ENCODE measurements at regions not wholly inside any gene's neighbourhood (a gene's known extent, or its start where the extent isn't known, plus 50 kb on each side); places are given as distances from the start of the nearest gene placed in this dataset.

DNA sequence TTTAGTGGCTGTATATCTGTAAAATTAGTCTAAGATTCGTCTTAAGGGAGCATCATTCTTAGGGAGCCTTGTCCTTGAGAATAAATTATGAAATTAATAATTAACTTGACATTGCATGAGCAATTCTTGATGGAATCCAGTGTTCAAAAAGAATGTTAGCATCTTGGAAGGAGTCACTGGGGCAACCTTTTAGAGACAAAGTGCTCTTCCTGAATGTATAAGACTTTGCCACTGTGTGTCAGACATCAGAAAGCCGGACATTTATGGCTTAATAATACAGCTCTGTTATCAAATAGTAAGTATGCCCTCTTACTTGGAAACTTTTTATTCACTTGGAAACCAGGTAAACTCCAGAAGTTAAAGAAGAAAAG is 83.3 kb downstream of the CCER1 start:
- TF ChIP-seq, protein P1, sequence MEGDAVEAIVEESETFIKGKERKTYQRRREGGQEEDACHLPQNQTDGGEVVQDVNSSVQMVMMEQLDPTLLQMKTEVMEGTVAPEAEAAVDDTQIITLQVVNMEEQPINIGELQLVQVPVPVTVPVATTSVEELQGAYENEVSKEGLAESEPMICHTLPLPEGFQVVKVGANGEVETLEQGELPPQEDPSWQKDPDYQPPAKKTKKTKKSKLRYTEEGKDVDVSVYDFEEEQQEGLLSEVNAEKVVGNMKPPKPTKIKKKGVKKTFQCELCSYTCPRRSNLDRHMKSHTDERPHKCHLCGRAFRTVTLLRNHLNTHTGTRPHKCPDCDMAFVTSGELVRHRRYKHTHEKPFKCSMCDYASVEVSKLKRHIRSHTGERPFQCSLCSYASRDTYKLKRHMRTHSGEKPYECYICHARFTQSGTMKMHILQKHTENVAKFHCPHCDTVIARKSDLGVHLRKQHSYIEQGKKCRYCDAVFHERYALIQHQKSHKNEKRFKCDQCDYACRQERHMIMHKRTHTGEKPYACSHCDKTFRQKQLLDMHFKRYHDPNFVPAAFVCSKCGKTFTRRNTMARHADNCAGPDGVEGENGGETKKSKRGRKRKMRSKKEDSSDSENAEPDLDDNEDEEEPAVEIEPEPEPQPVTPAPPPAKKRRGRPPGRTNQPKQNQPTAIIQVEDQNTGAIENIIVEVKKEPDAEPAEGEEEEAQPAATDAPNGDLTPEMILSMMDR (IDR thresholded peaks at IDR 0.05; ENCODE audit: insufficient read depth, low read length) = no peak
- DNase-seq (ENCODE audit: low read depth) = no peak
- no peak overlapping the region for H3K4me3 ChIP-seq (ENCODE audit: low read depth, low read length)

GRCh38 chr12:90870971-90871725 is 83.8 kb downstream of the CCER1 start:
- TF ChIP-seq, protein P1 (IDR thresholded peaks at IDR 0.05; ENCODE audit: insufficient read depth, low read length) = no peak
- no peak overlapping the region for H3K4me3 ChIP-seq (ENCODE audit: low read depth, low read length)
- DNase-seq (ENCODE audit: low read depth) = no peak

DNA sequence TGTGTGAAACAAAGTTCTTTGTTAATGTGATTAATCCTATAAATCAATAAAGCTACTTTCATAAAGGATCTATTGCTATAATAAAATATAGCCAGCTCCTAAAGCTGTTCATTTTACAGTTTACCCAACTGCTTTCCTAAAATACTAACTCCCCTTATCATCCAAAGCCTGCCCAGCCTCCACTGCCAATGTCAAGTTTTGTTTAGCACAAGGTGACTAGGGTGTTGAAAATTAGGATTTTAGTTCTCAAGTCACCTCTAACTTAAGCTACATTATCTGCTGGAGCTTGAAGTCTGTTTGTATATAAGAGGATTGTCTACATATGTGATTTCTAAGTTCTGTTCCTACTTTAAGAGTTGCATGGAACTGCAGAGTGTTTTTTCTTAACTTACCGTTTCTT is 86.3 kb downstream of the CCER1 start:
- no peak overlapping the region for H3K4me3 ChIP-seq (ENCODE audit: low read depth, low read length)
- no peak for DNase-seq (ENCODE audit: low read depth)
- TF ChIP-seq, protein P1 (IDR thresholded peaks at IDR 0.05; ENCODE audit: insufficient read depth, low read length) = no peak

- DNase-seq (ENCODE audit: low read depth) = no peak
- H3K4me3 ChIP-seq (ENCODE audit: low read depth, low read length) = no peak overlapping the region
- TF ChIP-seq, protein P1 (IDR thresholded peaks at IDR 0.05; ENCODE audit: insufficient read depth, low read length) = no peak
Measured at GRCh38 chr12:90859591-90859990, 95.4 kb downstream of the CCER1 start.

DNA sequence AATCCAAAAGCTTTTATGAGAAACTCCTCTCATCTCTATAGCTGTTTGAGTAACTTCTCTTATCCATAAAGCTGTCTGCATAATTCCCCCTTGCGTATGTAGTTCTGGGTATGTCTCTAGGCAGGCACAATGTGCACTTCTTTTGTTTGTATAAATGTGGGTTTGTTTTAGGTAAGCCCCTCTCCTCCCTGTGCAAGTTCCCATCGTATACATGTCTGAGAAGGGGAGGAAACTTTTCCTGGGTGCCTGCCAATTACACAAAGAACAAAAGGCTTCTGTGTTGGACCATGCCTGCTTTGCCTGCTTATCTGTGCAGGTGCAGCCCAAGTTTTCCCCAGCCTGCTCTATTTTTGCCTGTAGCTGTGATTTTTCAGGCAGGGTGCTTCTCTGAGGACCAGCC is 96.7 kb downstream of the CCER1 start:
- no peak for DNase-seq (ENCODE audit: low read depth)
- no peak overlapping the region for H3K4me3 ChIP-seq (ENCODE audit: low read depth, low read length)
- TF ChIP-seq, protein P1 (IDR thresholded peaks at IDR 0.05; ENCODE audit: insufficient read depth, low read length) = no peak

DNA sequence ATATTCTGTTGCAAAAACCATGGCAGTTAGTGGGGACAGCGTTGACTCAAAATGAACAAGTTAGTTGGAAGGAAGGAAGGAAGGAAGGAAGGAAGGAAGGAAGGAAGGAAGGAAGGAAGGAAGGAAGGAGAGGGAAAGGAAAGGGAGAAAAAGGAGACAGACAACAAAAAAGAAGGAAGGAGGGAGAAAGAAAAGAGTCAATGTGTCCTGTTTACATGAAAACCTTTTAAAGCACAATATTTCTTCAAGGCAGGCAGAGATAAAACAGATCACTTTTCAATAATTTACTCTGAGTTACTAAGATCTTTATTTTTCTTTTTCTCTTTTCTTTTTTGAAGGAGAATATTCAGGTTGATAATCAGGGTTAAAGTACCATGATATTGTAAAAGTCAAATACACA is 99.4 kb downstream of the CCER1 start:
- TF ChIP-seq, protein P1 (IDR thresholded peaks at IDR 0.05; ENCODE audit: insufficient read depth, low read length) = no peak
- H3K4me3 ChIP-seq (ENCODE audit: low read depth, low read length) = no peak overlapping the region
- DNase-seq (ENCODE audit: low read depth) = no peak
